ENCODE measurements at regions not wholly inside any gene's neighbourhood (a gene's known extent, or its start where the extent isn't known, plus 50 kb on each side); places are given as distances from the start of the nearest gene placed in this dataset.

DNA sequence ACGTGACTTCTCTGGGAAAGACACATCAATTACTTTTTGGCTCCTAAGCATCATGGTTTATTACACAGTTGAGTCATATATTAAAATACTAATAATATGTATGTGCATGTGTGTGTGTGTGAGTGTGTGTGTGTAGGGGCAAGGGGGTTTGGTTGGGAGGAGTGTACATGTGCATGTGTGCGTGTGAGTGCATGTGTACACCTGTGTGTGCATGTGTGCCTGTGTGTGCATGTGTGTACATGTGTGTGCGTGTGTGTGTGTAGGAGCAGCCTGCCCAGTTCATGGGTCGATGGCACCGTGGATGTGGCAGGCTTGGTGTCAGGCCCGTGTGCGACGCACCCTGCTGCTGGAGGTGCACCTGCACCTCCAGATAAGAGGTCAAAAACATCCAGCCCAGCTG, 99.0 kb upstream of the SNTG2 start:
- Histone ChIP-seq H3K4me3 (ENCODE audit: extremely low read depth in 1 of 4, insufficient read depth in 2 of 4, low read depth in 3 of 4, low read length in 4 of 4) (no peak overlapping the region), H4K8ac (ENCODE audit: extremely low read depth, insufficient read depth, low read length) (no peak overlapping the region), H3K27me3 (replicated peaks in 1 of 4; ENCODE audit: control insufficient read depth in 3 of 4, extremely low read depth in 1 of 4, insufficient read depth in 3 of 4, low read length in 3 of 4) (peaks cover 0 to 3% (median under 1%) of the 10 kb centered on the region in 4 experiments; a peak in 1 of 7 replicates), H2BK20ac (ENCODE audit: low read length) (no peak overlapping the region), H3K27ac (ENCODE audit: low read depth, low read length) (no peak overlapping the region), H4K20me1 (replicated peaks in 1 of 2; ENCODE audit: control insufficient read depth in 1 of 2, insufficient read depth in 2 of 2, low read length in 2 of 2) (peaks cover 0 to 2% of the 10 kb centered on the region in 2 experiments), H2BK15ac (ENCODE audit: low read length) (no peak overlapping the region), H3K79me1 (ENCODE audit: low read depth, low read length) (no peaks in the 10 kb centered on the region; the same call in 1 of the 2 replicates), H3K23ac (ENCODE audit: insufficient read length) (no peak overlapping the region), H3K36me3 (ENCODE audit: control insufficient read depth in 2 of 4, insufficient read depth in 4 of 4, low read length in 3 of 4) (no peaks in the 10 kb centered on the region), H2AK5ac (ENCODE audit: low read depth, low read length) (0 out of 2 replicates have a peak overlapping the region, but pooled peaks have one; percentile 57), H3K14ac (ENCODE audit: insufficient read length) (no peak overlapping the region), H4K91ac (replicated peaks; ENCODE audit: insufficient read length, low read length) (no peak overlapping the region), H4K5ac (ENCODE audit: insufficient read length, low read depth, low read length) (no peak overlapping the region), H3K56ac (replicated peaks; ENCODE audit: insufficient read length, low read depth, low read length) (no peak overlapping the region), H2BK12ac (ENCODE audit: low read depth, low read length) (0 out of 2 replicates have a peak overlapping the region, but pooled peaks have one; percentile 60), H3K4me2 (ENCODE audit: insufficient read depth in 1 of 2, low read depth in 2 of 2, low read length in 2 of 2) (no peak overlapping the region), H3K18ac (ENCODE audit: extremely low read depth, low read length) (no peak overlapping the region), H3K4ac (replicated peaks; ENCODE audit: insufficient read length, low read depth, low read length) (no peak overlapping the region), H3K9me3 (ENCODE audit: insufficient read depth in 2 of 2, low read depth in 1 of 2, low read length in 1 of 2) (peaks cover 0 to 3% of the 10 kb centered on the region in 2 experiments; a peak in 2 of 4 replicates), H3K4me1 (replicated peaks in 1 of 4; ENCODE audit: control insufficient read depth in 3 of 4, insufficient read depth in 4 of 4, low read length in 3 of 4) (no peaks in the 10 kb centered on the region), H3K23me2 (ENCODE audit: low read depth, low read length) (0 out of 2 replicates have a peak, but pooled peaks cover under 1% of the 10 kb centered on the region), H2BK120ac (replicated peaks; ENCODE audit: low read depth, low read length) (no peak overlapping the region), H3K79me2 (ENCODE audit: control insufficient read depth in 1 of 2, insufficient read depth in 2 of 2, low read length in 2 of 2) (no peaks in the 10 kb centered on the region), H2AFZ (ENCODE audit: low read length) (no peak overlapping the region), H3K9ac (replicated peaks in 1 of 4; ENCODE audit: extremely low read depth in 1 of 4, low read depth in 3 of 4, low read length in 3 of 4) (peak overlapping the region in 1 of 4 experiments; percentile 30; a peak in 2 of 7 replicates), H2BK5ac (ENCODE audit: low read depth, low read length) (no peak overlapping the region)
- WGBS, 2 experiments (ENCODE audit: extremely low coverage in 1 of 2, insufficient coverage in 1 of 2, insufficient read length in 1 of 2, insufficient replicate concordance in 2 of 2, low coverage in 1 of 2, low lambda C conversion rate in 2 of 2, missing lambda C conversion rate in 1 of 2), result 95% methylated on average over 8 of the region's 8 CpGs; no CpG with 5 or more reads in 1 of the 2 experiments
- POLR2A ChIA-PET (ENCODE audit: partially characterized antibody), result no interaction called here
- FAIRE-seq (no peak), DNase-seq (ENCODE audit: low read depth in 1 of 2, low spot score in 2 of 2) (peak in 1 of 2 experiments; percentile 13)
- CTCF ChIA-PET (ENCODE audit: partially characterized antibody), result interaction anchor here (1.0 to 6.7 kb wide), 2 partner anchors 17 to 137 kb away, joined by 4 to 41 read pairs; no protein-coding TSS in a partner anchor
- TF ChIP-seq JUND (IDR thresholded peaks at IDR 0.05; ENCODE audit: low read length) (no peak), RXRA (IDR thresholded peaks at IDR 0.05; ENCODE audit: insufficient read depth, low read depth, low read length) (no peak), EZH2 (IDR thresholded peaks at IDR 0.05; ENCODE audit: low read depth, low read length, severe bottlenecking) (no peak), YY1 (IDR thresholded peaks at IDR 0.05; ENCODE audit: low read depth, low read length) (no peak), SP2 (IDR thresholded peaks at IDR 0.05; ENCODE audit: low read length) (no peak), PHF8 (conservative IDR thresholded peaks at IDR 0.05; ENCODE audit: low read depth, low read length) (no peak), CHD1 (IDR thresholded peaks at IDR 0.05; ENCODE audit: low read depth, low read length) (no peak), TEAD4 (IDR thresholded peaks at IDR 0.05; ENCODE audit: low read depth, low read length) (no peak), NRF1 (IDR thresholded peaks at IDR 0.05; ENCODE audit: low read depth, low read length) (no peak), GABPA (IDR thresholded peaks at IDR 0.05; ENCODE audit: borderline replicate concordance, insufficient read depth, low read length) (no peak), ZNF274 (IDR thresholded peaks at IDR 0.05; ENCODE audit: borderline replicate concordance, extremely low read depth, low read length) (no peak), BACH1 (IDR thresholded peaks at IDR 0.05; ENCODE audit: low read length) (no peak), CBX5 (IDR thresholded peaks at IDR 0.05; ENCODE audit: low read depth, low read length) (no peak), SAP30 (IDR thresholded peaks at IDR 0.05; ENCODE audit: insufficient read depth, insufficient replicate concordance, low read length) (no peak), SRF (IDR thresholded peaks at IDR 0.05; ENCODE audit: low read depth, low read length) (no peak)
